GM12878 (cell line): ENCODE measurements at regions not wholly inside any gene's neighbourhood (a gene's known extent, or its start where the extent isn't known, plus 50 kb on each side); places are given as distances from the start of the nearest gene placed in this dataset.

Experiments
- ATAC-seq: fragments of 200-7000 bp; cut with Tn5 transposase; 3 replicates; pipeline ENCODE4 v1.9.1; 2020; ENCODE audit warnings: mild to moderate bottlenecking, moderate library complexity
- BruUV-seq: library from RNA; stranded (reverse); fragments of 400-500 nt; replicated peaks from 2 replicates; lab custom pipeline; 2021; lab: Mats Ljungman, UMichigan
- CTCF ChIA-PET: fragments of 300-600 bp; sonication (Branson Sonifier 250); formaldehyde crosslinking; extraction: SDS; loops from one replicate; lab custom pipeline; 2021; ENCODE audit warnings: inconsistent platforms; lab: Yijun Ruan, JAX
- POLR2A ChIA-PET: fragments of 350-600 bp; formaldehyde crosslinking; extraction: SDS; loops from one replicate; lab custom pipeline; 2021; ENCODE audit warnings: inconsistent platforms; lab: Charles Lee
- RAD21 ChIA-PET: fragments of 300-600 bp; sonication (Branson Sonifier 250); formaldehyde crosslinking; loops from one replicate; lab custom pipeline; 2023; ENCODE audit warnings: antibody characterized with exemption; ENCODE audit not compliant: unreplicated experiment; lab: Charles Lee
- SMC1A ChIA-PET: fragments of 300-600 bp; sonication (Branson Sonifier 250); formaldehyde crosslinking; loops from one replicate; lab custom pipeline; 2023; ENCODE audit not compliant: unreplicated experiment, uncharacterized antibody; lab: Charles Lee
- DNase-seq: peaks from one replicate; pipeline ENCODE4 v3.0.0-alpha.2; 2011; ENCODE audit warnings: low read depth, low spot score
- FAIRE-seq: peaks from 3 replicates; lab custom pipeline; 2011; peaks lifted over from hg19 to GRCh38; lab: Jason Lieb, UNC
- H2AFZ ChIP-seq: 2 replicates; pipeline ENCODE4 v1.6.0; 2011; ENCODE audit warnings: low read depth, low read length, control low read depth; ENCODE audit not compliant: control insufficient read depth
- H3K27ac ChIP-seq: 2 replicates; pipeline ENCODE4 v1.5.1; 2011; ENCODE audit warnings: control low read depth; ENCODE audit not compliant: control insufficient read depth, insufficient read depth
- H3K27me3 ChIP-seq, 2 experiments: replicated peaks in 1 of 2; 2 replicates each; pipeline versions ENCODE4 v1.6.0 to v1.6.1; 2011; ENCODE audit warnings: low read length in 1 of 2; ENCODE audit not compliant: control insufficient read depth in 2 of 2, insufficient read depth in 2 of 2
- H3K36me3 ChIP-seq, 2 experiments: 2 replicates each; pipeline ENCODE4 v1.5.1; 2011; ENCODE audit warnings: low read length in 1 of 2; ENCODE audit not compliant: control insufficient read depth in 2 of 2, insufficient read depth in 2 of 2
- H3K4me1 ChIP-seq: 2 replicates; pipeline ENCODE4 v1.6.1; 2011; ENCODE audit warnings: mild to moderate bottlenecking, low read length, moderate library complexity, mixed read lengths; ENCODE audit not compliant: control insufficient read depth, insufficient read depth
- H3K4me2 ChIP-seq: 2 replicates; pipeline ENCODE4 v1.6.0; 2011; ENCODE audit warnings: control low read depth; ENCODE audit not compliant: control insufficient read depth, insufficient read depth
- H3K4me3 ChIP-seq: fragments of 200-600 bp; sonication (generic); 2 replicates; pipeline ENCODE4 v1.5.1; 2016
- H3K79me2 ChIP-seq: 2 replicates; pipeline ENCODE4 v1.6.0; 2011; ENCODE audit warnings: low read length; ENCODE audit not compliant: control insufficient read depth, insufficient read depth
- H3K9ac ChIP-seq: 2 replicates; pipeline ENCODE4 v1.8.0; 2011; ENCODE audit warnings: low read length, control low read depth, mixed read lengths; ENCODE audit not compliant: control insufficient read depth, insufficient read depth
- H3K9me3 ChIP-seq: replicated peaks from 3 replicates; pipeline ENCODE4 v1.5.1; 2011; ENCODE audit warnings: mild to moderate bottlenecking, low read length; ENCODE audit not compliant: control insufficient read depth, insufficient read depth
- H4K20me1 ChIP-seq: 2 replicates; pipeline ENCODE4 v1.6.0; 2011; ENCODE audit not compliant: control insufficient read depth, insufficient read depth
- BRCA1 ChIP-seq: IDR thresholded peaks from 2 replicates; pipeline ENCODE4 v1.6.1; 2011; ENCODE audit warnings: low read depth, low read length, improper control_type of control experiment
- CBX5 ChIP-seq: sonication (generic); IDR thresholded peaks from 2 replicates; pipeline ENCODE4 v1.6.1; 2016; ENCODE audit warnings: low read depth, moderate library complexity, mild to moderate bottlenecking, inconsistent platforms
- MYB ChIP-seq: fragments of 150-350 bp; IDR thresholded peaks from 2 replicates; pipeline ENCODE4 v1.6.1; 2014; ENCODE audit warnings: mild to moderate bottlenecking, low read depth, low read length, borderline replicate concordance
- NFIC ChIP-seq: IDR thresholded peaks from 2 replicates; pipeline ENCODE4 v1.6.1; 2012; ENCODE audit warnings: low read depth, mild to moderate bottlenecking, inconsistent platforms, low read length, moderate library complexity
- RAD21 ChIP-seq: IDR thresholded peaks from 2 replicates; pipeline ENCODE4 v1.6.1; 2011; ENCODE audit warnings: mild to moderate bottlenecking, low read depth, low read length, moderate library complexity; ENCODE audit not compliant: insufficient read depth
- SMAD5 ChIP-seq: IDR thresholded peaks from 2 replicates; pipeline ENCODE4 v1.6.1; 2016; ENCODE audit warnings: antibody characterized with exemption, low read depth
- WRNIP1 ChIP-seq: IDR thresholded peaks from 2 replicates; pipeline ENCODE4 v1.6.1; 2011; ENCODE audit warnings: low read depth, low read length, improper control_type of control experiment, borderline replicate concordance
- ZNF24 ChIP-seq: fragments of 450-650 bp; IDR thresholded peaks from 2 replicates; pipeline ENCODE4 v1.6.1; 2017; ENCODE audit warnings: antibody characterized with exemption, mild to moderate bottlenecking
- ZNF274 ChIP-seq: IDR thresholded peaks from one replicate; pipeline ENCODE4 v1.8.0; 2011; ENCODE audit not compliant: insufficient read length, insufficient read depth
- WGBS: methylation state at CpG from one replicate; pipeline ENCODE4 v1.1.6; 2016; ENCODE audit warnings: low lambda C conversion rate; ENCODE audit not compliant: insufficient replicate concordance, insufficient coverage; ENCODE audit errors: missing lambda C conversion rate; 5-methylcytosine and 5-hydroxymethylcytosine counted together
- in situ Hi-C: fragments of 300-500 bp; cut with MboI; formaldehyde crosslinking; loops from 9 replicates; pipeline ENCODE4 v1.14.3; 2018; ENCODE audit warnings: mixed read lengths
- intact Hi-C: fragments of 100-400 bp; cut with micrococcal nuclease; formaldehyde crosslinking; loops from one replicate; pipeline ENCODE4 v1.14.2; 2022; ENCODE audit not compliant: unreplicated experiment
- TF ChIP-seq, protein P1 (sequence below): fragments of 450-650 bp; IDR thresholded peaks from 2 replicates; pipeline ENCODE4 v1.6.1; 2018; ENCODE audit warnings: borderline replicate concordance, mild to moderate bottlenecking; ENCODE audit not compliant: partially characterized antibody
- TF ChIP-seq, protein P2 (sequence below): fragments of 450-650 bp; IDR thresholded peaks from 2 replicates; pipeline ENCODE4 v1.6.1; 2017; ENCODE audit warnings: borderline replicate concordance
- TF ChIP-seq, protein P3 (sequence below): IDR thresholded peaks from 2 replicates; pipeline ENCODE4 v1.6.1; 2011; ENCODE audit warnings: low read depth, low read length, improper control_type of control experiment, borderline replicate concordance
- TF ChIP-seq, protein P4 (sequence below): IDR thresholded peaks from 2 replicates; pipeline ENCODE4 v1.6.1; 2012; ENCODE audit warnings: low read depth, low read length, improper control_type of control experiment
- TF ChIP-seq, protein P5 (sequence below): IDR thresholded peaks from 2 replicates; pipeline ENCODE4 v1.6.1; 2011; ENCODE audit warnings: mild to moderate bottlenecking, low read depth, low read length, moderate library complexity; ENCODE audit not compliant: insufficient replicate concordance
- TF ChIP-seq, protein P6 (sequence below): IDR thresholded peaks from 2 replicates; pipeline ENCODE4 v1.6.1; 2012; ENCODE audit warnings: low read depth, low read length, improper control_type of control experiment

DNA sequence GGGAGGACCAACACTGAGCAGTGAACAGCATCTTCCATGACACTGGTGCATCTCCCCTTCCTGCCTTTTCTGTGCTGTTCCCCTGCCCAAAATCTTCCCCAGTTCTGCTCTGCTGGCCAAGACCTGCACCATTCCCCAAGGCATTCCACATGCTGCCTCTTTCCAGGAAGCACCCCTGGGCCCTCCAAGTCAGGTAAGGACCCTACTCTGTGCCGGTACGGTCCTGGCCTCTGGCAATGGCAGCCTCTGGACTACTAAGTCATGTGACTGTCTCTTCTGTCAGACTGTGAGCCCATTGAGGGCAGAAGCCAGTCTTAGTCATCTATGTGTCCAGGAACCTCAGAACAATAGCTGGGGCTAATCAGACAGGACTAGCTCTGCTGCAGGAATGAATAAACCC lies 282.0 kb downstream of the MYCN start (continued):
- TF ChIP-seq MYB (no peak), WRNIP1 (no peak), RAD21 (no peak)

DNA sequence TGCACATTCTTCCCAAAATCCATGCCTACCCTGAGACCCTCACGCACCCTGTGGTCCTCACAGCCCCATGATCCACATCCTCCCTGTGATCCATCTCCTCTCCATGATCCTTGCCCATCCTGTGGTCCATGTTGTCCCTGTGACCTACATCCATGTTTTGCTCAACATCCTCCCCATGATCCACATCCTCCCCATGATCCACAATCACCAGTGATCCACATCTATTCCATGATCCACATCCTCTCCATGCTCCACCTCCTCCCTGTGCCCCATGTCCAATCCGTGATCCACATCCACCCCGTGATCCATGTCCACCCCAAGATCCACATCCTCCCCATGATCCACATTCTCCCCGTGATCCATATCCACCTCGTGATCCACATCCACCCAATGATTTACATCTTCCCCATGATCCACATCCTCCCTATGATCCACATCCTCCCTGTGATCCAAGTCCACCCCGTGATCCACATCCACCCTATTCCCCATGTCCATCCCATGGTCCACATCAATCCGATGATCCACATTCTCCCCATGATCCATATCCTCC lies 281.2 kb downstream of the MYCN start:
- no TSS peak for BruUV-seq
- TF ChIP-seq ZNF24 (no peak), NFIC (no peak), SMAD5 (no peak), BRCA1 (no peak), ZNF274 (no peak), CBX5 (no peak)
- TF ChIP-seq, protein P1, sequence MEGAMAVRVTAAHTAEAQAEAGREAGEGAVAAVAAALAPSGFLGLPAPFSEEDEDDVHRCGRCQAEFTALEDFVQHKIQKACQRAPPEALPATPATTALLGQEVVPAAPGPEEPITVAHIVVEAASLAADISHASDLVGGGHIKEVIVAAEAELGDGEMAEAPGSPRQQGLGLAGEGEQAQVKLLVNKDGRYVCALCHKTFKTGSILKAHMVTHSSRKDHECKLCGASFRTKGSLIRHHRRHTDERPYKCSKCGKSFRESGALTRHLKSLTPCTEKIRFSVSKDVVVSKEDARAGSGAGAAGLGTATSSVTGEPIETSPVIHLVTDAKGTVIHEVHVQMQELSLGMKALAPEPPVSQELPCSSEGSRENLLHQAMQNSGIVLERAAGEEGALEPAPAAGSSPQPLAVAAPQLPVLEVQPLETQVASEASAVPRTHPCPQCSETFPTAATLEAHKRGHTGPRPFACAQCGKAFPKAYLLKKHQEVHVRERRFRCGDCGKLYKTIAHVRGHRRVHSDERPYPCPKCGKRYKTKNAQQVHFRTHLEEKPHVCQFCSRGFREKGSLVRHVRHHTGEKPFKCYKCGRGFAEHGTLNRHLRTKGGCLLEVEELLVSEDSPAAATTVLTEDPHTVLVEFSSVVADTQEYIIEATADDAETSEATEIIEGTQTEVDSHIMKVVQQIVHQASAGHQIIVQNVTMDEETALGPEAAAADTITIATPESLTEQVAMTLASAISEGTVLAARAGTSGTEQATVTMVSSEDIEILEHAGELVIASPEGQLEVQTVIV, result no peak
- TF ChIP-seq, protein P2, sequence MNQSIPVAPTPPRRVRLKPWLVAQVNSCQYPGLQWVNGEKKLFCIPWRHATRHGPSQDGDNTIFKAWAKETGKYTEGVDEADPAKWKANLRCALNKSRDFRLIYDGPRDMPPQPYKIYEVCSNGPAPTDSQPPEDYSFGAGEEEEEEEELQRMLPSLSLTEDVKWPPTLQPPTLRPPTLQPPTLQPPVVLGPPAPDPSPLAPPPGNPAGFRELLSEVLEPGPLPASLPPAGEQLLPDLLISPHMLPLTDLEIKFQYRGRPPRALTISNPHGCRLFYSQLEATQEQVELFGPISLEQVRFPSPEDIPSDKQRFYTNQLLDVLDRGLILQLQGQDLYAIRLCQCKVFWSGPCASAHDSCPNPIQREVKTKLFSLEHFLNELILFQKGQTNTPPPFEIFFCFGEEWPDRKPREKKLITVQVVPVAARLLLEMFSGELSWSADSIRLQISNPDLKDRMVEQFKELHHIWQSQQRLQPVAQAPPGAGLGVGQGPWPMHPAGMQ, result no peak
- TF ChIP-seq, protein P3, sequence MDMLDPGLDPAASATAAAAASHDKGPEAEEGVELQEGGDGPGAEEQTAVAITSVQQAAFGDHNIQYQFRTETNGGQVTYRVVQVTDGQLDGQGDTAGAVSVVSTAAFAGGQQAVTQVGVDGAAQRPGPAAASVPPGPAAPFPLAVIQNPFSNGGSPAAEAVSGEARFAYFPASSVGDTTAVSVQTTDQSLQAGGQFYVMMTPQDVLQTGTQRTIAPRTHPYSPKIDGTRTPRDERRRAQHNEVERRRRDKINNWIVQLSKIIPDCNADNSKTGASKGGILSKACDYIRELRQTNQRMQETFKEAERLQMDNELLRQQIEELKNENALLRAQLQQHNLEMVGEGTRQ, result no peak
- TF ChIP-seq, protein P4, sequence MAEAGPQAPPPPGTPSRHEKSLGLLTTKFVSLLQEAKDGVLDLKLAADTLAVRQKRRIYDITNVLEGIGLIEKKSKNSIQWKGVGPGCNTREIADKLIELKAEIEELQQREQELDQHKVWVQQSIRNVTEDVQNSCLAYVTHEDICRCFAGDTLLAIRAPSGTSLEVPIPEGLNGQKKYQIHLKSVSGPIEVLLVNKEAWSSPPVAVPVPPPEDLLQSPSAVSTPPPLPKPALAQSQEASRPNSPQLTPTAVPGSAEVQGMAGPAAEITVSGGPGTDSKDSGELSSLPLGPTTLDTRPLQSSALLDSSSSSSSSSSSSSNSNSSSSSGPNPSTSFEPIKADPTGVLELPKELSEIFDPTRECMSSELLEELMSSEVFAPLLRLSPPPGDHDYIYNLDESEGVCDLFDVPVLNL, result no peak
- TF ChIP-seq, protein P5, sequence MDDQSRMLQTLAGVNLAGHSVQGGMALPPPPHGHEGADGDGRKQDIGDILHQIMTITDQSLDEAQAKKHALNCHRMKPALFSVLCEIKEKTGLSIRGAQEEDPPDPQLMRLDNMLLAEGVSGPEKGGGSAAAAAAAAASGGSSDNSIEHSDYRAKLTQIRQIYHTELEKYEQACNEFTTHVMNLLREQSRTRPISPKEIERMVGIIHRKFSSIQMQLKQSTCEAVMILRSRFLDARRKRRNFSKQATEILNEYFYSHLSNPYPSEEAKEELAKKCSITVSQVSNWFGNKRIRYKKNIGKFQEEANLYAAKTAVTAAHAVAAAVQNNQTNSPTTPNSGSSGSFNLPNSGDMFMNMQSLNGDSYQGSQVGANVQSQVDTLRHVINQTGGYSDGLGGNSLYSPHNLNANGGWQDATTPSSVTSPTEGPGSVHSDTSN, result no peak
- TF ChIP-seq, protein P6, sequence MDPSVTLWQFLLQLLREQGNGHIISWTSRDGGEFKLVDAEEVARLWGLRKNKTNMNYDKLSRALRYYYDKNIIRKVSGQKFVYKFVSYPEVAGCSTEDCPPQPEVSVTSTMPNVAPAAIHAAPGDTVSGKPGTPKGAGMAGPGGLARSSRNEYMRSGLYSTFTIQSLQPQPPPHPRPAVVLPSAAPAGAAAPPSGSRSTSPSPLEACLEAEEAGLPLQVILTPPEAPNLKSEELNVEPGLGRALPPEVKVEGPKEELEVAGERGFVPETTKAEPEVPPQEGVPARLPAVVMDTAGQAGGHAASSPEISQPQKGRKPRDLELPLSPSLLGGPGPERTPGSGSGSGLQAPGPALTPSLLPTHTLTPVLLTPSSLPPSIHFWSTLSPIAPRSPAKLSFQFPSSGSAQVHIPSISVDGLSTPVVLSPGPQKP, result no peak

More for the DNA sequence above, 281.2 kb downstream of the MYCN start:
- FAIRE-seq (no peak), DNase-seq (no peak), ATAC-seq (no peak)
- Histone ChIP-seq H3K79me2 (no peaks in the 10 kb centered on the region), H3K9me3 (no peaks in the 10 kb centered on the region), H3K4me3 (no peak overlapping the region), H3K4me1 (no peaks in the 10 kb centered on the region), H4K20me1 (no peaks in the 10 kb centered on the region), H3K27me3 (no peaks in the 10 kb centered on the region), H2AFZ (no peak overlapping the region), H3K36me3 (no peaks in the 10 kb centered on the region), H3K27ac (no peak overlapping the region), H3K4me2 (no peak overlapping the region), H3K9ac (no peak overlapping the region)
- in situ Hi-C loops, result no loop called here
- 16% methylated on average over 7 of the region's 7 CpGs for WGBS
- SMC1A ChIA-PET, result no interaction called here
- POLR2A ChIA-PET, result no interaction called here
- CTCF ChIA-PET, result no interaction called here
- intact Hi-C loops, result no loop called here
- RAD21 ChIA-PET, result no interaction called here
